ENCODE measurements at regions not wholly inside any gene's neighbourhood (a gene's known extent, or its start where the extent isn't known, plus 50 kb on each side); places are given as distances from the start of the nearest gene placed in this dataset.

DNA sequence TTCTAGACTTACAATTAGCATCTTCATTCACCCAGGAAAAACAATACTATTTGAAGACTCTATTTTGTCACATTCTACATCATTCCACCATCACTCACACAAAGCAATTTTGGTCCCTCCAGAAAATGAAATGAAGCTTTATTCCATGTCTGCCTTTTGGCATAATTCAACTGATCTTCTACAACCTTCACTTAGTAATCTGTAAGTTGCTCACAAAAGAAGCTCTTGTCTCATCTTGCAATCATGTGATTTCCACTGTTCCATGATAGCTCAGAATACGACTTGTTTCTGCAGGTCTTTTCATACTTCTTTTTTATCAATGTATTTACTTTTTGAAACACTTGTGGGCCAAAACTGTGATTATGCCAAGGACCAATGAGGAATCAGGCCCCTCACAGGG lies 261.9 kb upstream of the NR4A3 start:
- no peak overlapping the region for H3K4me3 ChIP-seq
- H3K9me3 ChIP-seq = no peaks in the 10 kb centered on the region
- WGBS, 2 donors = 79 to 90% methylated on average over 1 of the region's 1 CpG
- DNase-seq (no peak), ATAC-seq (ENCODE audit: low FRiP score in 2 of 2) (no peak)
- TF ChIP-seq POLR2AphosphoS5 (IDR thresholded peaks at IDR 0.05) (no peak), POLR2A (IDR thresholded peaks at IDR 0.05) (no peak)
- no peaks in the 10 kb centered on the region for H3K27me3 ChIP-seq
- no peaks in the 10 kb centered on the region for H3K36me3 ChIP-seq
- H3K4me1 ChIP-seq = no peaks in the 10 kb centered on the region
- H3K27ac ChIP-seq = no peak overlapping the region

GRCh38 chr9:99560561-99560960 lies 261.1 kb upstream of the NR4A3 start:
- DNase-seq (no peak), ATAC-seq (ENCODE audit: low FRiP score in 2 of 2) (no peak)
- no peaks in the 10 kb centered on the region for H3K27me3 ChIP-seq
- no peak for TF ChIP-seq POLR2AphosphoS5 (IDR thresholded peaks at IDR 0.05)
- no peak for TF ChIP-seq POLR2A (IDR thresholded peaks at IDR 0.05)
- no peak for TF ChIP-seq EP300 (IDR thresholded peaks at IDR 0.05)
- TF ChIP-seq CTCF (IDR thresholded peaks at IDR 0.05) = no peak
- no peak overlapping the region for H3K27ac ChIP-seq
- no peaks in the 10 kb centered on the region for H3K4me1 ChIP-seq
- H3K4me3 ChIP-seq = no peak overlapping the region
- no peaks in the 10 kb centered on the region for H3K9me3 ChIP-seq
- no peaks in the 10 kb centered on the region for H3K36me3 ChIP-seq

- TF ChIP-seq POLR2A (IDR thresholded peaks at IDR 0.05) (no peak), POLR2AphosphoS5 (IDR thresholded peaks at IDR 0.05) (no peak), EP300 (IDR thresholded peaks at IDR 0.05) (no peak), CTCF (IDR thresholded peaks at IDR 0.05) (no peak)
- no peaks in the 10 kb centered on the region for H3K4me1 ChIP-seq
- H3K4me3 ChIP-seq = no peak overlapping the region
- H3K27me3 ChIP-seq = no peaks in the 10 kb centered on the region
- no peak overlapping the region for H3K27ac ChIP-seq
- H3K9me3 ChIP-seq = no peaks in the 10 kb centered on the region
- 83 to 95% methylated on average over 2 of the region's 2 CpGs for WGBS, 2 donors
- DNase-seq = no peak
- ATAC-seq (ENCODE audit: low FRiP score in 2 of 2) = no peak
- H3K36me3 ChIP-seq = no peaks in the 10 kb centered on the region
Observed at GRCh38 chr9:99561509-99561917, 260.2 kb upstream of the NR4A3 start.

- 72% methylated on average over 2 of the region's 2 CpGs for WGBS, 2 donors
- Histone ChIP-seq H3K4me1 (no peaks in the 10 kb centered on the region), H3K27ac (no peak overlapping the region)
Observed at GRCh38 chr9:99561961-99562565, 259.6 kb upstream of the NR4A3 start.

GRCh38 chr9:99563364-99563763 lies 258.3 kb upstream of the NR4A3 start:
- no peak overlapping the region for H3K4me3 ChIP-seq
- DNase-seq (no peak), ATAC-seq (ENCODE audit: low FRiP score in 2 of 2) (no peak)
- no peaks in the 10 kb centered on the region for H3K36me3 ChIP-seq
- 88 to 90% methylated on average over 6 of the region's 6 CpGs for WGBS, 2 donors
- H3K9me3 ChIP-seq = no peaks in the 10 kb centered on the region
- no peak overlapping the region for H3K27ac ChIP-seq
- TF ChIP-seq CTCF (IDR thresholded peaks at IDR 0.05) (no peak), POLR2AphosphoS5 (IDR thresholded peaks at IDR 0.05) (no peak), EP300 (IDR thresholded peaks at IDR 0.05) (no peak), POLR2A (IDR thresholded peaks at IDR 0.05) (no peak)
- no peaks in the 10 kb centered on the region for H3K4me1 ChIP-seq
- H3K27me3 ChIP-seq = no peaks in the 10 kb centered on the region

More at GRCh38 chr9:99561961-99562565, 259.6 kb upstream of the NR4A3 start:
- ATAC-seq (ENCODE audit: low FRiP score in 2 of 2) (no peak), DNase-seq (no peak)
- H3K27me3 ChIP-seq = no peaks in the 10 kb centered on the region
- no peaks in the 10 kb centered on the region for H3K9me3 ChIP-seq
- no peak overlapping the region for H3K4me3 ChIP-seq
- TF ChIP-seq EP300 (IDR thresholded peaks at IDR 0.05) = no peak
- TF ChIP-seq POLR2A (IDR thresholded peaks at IDR 0.05) = no peak
- no peak for TF ChIP-seq POLR2AphosphoS5 (IDR thresholded peaks at IDR 0.05)
- no peak for TF ChIP-seq CTCF (IDR thresholded peaks at IDR 0.05)
- H3K36me3 ChIP-seq = no peaks in the 10 kb centered on the region

All from upper lobe of left lung (tissue), 6 donors.